H1 (cell line): ENCODE measurements at regions not wholly inside any gene's neighbourhood (a gene's known extent, or its start where the extent isn't known, plus 50 kb on each side); places are given as distances from the start of the nearest gene placed in this dataset.

ENCODE experiments used
- CTCF ChIA-PET: fragments of 300-600 bp; sonication (Branson Sonifier 250); formaldehyde crosslinking; loops from one replicate; lab custom pipeline; 2021; ENCODE audit not compliant: partially characterized antibody; lab: Charles Lee
- POLR2A ChIA-PET: fragments of 300-600 bp; sonication (Branson Sonifier 250); formaldehyde crosslinking; loops from one replicate; lab custom pipeline; 2021; ENCODE audit warnings: inconsistent platforms; ENCODE audit not compliant: partially characterized antibody; lab: Charles Lee
- DNase-seq, 2 experiments: peaks; one replicate each; pipeline versions ENCODE4 v3.0.0 to v3.0.0-alpha.2; 2010 to 2022; ENCODE audit warnings: low spot score in 2 of 2, low read depth in 1 of 2, mixed read lengths in 1 of 2
- FAIRE-seq: peaks from 2 replicates; lab custom pipeline; 2011; peaks lifted over from hg19 to GRCh38; lab: Jason Lieb, UNC
- H2AFZ ChIP-seq: 2 replicates; pipeline ENCODE4 v1.8.1; 2012; ENCODE audit warnings: low read length, inconsistent platforms
- H2AK5ac ChIP-seq: 2 replicates; pipeline ENCODE4 v1.6.1; 2013; ENCODE audit warnings: low read depth, low read length
- H2BK120ac ChIP-seq: replicated peaks from 2 replicates; pipeline ENCODE3; 2013; ENCODE audit warnings: low read depth, low read length, inconsistent platforms
- H2BK12ac ChIP-seq: 2 replicates; pipeline ENCODE4 v1.6.1; 2013; ENCODE audit warnings: low read depth, low read length
- H2BK15ac ChIP-seq: 2 replicates; pipeline ENCODE4 v1.6.1; 2013; ENCODE audit warnings: low read length
- H2BK20ac ChIP-seq: 2 replicates; pipeline ENCODE4 v1.6.1; 2013; ENCODE audit warnings: low read length
- H2BK5ac ChIP-seq: 2 replicates; pipeline ENCODE4 v1.6.1; 2013; ENCODE audit warnings: low read depth, low read length
- H3K14ac ChIP-seq: 2 replicates; pipeline ENCODE4 v1.6.1; 2013; ENCODE audit warnings: inconsistent platforms; ENCODE audit not compliant: insufficient read length
- H3K18ac ChIP-seq: 2 replicates; pipeline ENCODE4 v1.6.1; 2013; ENCODE audit warnings: low read length; ENCODE audit errors: extremely low read depth
- H3K23ac ChIP-seq: 2 replicates; pipeline ENCODE4 v1.6.1; 2013; ENCODE audit warnings: inconsistent platforms; ENCODE audit not compliant: insufficient read length
- H3K23me2 ChIP-seq: 2 replicates; pipeline ENCODE4 v1.6.1; 2013; ENCODE audit warnings: low read depth, low read length
- H3K27ac ChIP-seq: 2 replicates; pipeline ENCODE4 v1.6.1; 2011; ENCODE audit warnings: low read depth, low read length, inconsistent platforms
- H3K27me3 ChIP-seq, 4 experiments: replicated peaks in 1 of 4; 1 replicate in 1 of 4; 2 replicates in 3 of 4; pipeline versions ENCODE4 v1.6.1 to v1.8.1; 2011 to 2013; ENCODE audit warnings: low read length in 3 of 4, mild to moderate bottlenecking in 3 of 4, inconsistent platforms in 2 of 4, mixed read lengths in 2 of 4, moderate library complexity in 1 of 4; ENCODE audit not compliant: control insufficient read depth in 3 of 4, insufficient read depth in 3 of 4; ENCODE audit errors: extremely low read depth in 1 of 4
- H3K36me3 ChIP-seq, 4 experiments: 2 replicates each; pipeline versions ENCODE4 v1.6.1 to v1.8.1; 2011 to 2013; ENCODE audit warnings: mild to moderate bottlenecking in 4 of 4, low read length in 3 of 4, moderate library complexity in 2 of 4, control low read depth in 1 of 4, inconsistent platforms in 1 of 4; ENCODE audit not compliant: insufficient read depth in 4 of 4, control insufficient read depth in 2 of 4
- H3K4ac ChIP-seq: replicated peaks from 2 replicates; pipeline ENCODE3; 2013; ENCODE audit warnings: low read length, low read depth, mixed read lengths, inconsistent platforms; ENCODE audit not compliant: insufficient read length
- H3K4me1 ChIP-seq, 4 experiments: replicated peaks in 1 of 4; 1 replicate in 1 of 4; 2 replicates in 3 of 4; pipeline versions ENCODE4 v1.6.1 to v1.8.1; 2011 to 2013; ENCODE audit warnings: low read length in 3 of 4, inconsistent platforms in 2 of 4, mixed read lengths in 1 of 4; ENCODE audit not compliant: insufficient read depth in 4 of 4, control insufficient read depth in 3 of 4
- H3K4me2 ChIP-seq, 2 experiments: 2 replicates each; pipeline versions ENCODE4 v1.6.1 to v1.8.1; 2011 to 2013; ENCODE audit warnings: low read depth in 2 of 2, low read length in 2 of 2, control low read depth in 1 of 2, inconsistent platforms in 1 of 2, mild to moderate bottlenecking in 1 of 2; ENCODE audit not compliant: insufficient read depth in 1 of 2
- H3K4me3 ChIP-seq, 4 experiments: fragments of 200-600, 300-600 bp in 1 of 4; sonication (generic), shearing (Covaris generic), sonication (Bioruptor Twin) in 1 of 4; 2 replicates each; pipeline versions ENCODE4 v1.5.1 to v1.8.1; 2011 to 2016; ENCODE audit warnings: low read length in 4 of 4, low read depth in 3 of 4, control low read depth in 2 of 4, inconsistent platforms in 2 of 4, mild to moderate bottlenecking in 2 of 4, mixed read lengths in 1 of 4, moderate library complexity in 1 of 4; ENCODE audit not compliant: insufficient read depth in 2 of 4; ENCODE audit errors: extremely low read depth in 1 of 4
- H3K56ac ChIP-seq: replicated peaks from 2 replicates; pipeline ENCODE3; 2013; ENCODE audit warnings: low read depth, mild to moderate bottlenecking, mixed read lengths, low read length, inconsistent platforms; ENCODE audit not compliant: insufficient read length
- H3K79me1 ChIP-seq: 2 replicates; pipeline ENCODE4 v1.6.1; 2013; ENCODE audit warnings: low read depth, low read length, control low read depth
- H3K79me2 ChIP-seq, 2 experiments: 2 replicates each; pipeline versions ENCODE4 v1.6.1 to v1.8.1; 2012 to 2013; ENCODE audit warnings: low read length in 2 of 2, mild to moderate bottlenecking in 2 of 2, inconsistent platforms in 1 of 2; ENCODE audit not compliant: insufficient read depth in 2 of 2, control insufficient read depth in 1 of 2
- H3K9ac ChIP-seq, 4 experiments: replicated peaks in 1 of 4; 1 replicate in 1 of 4; 2 replicates in 3 of 4; pipeline versions ENCODE4 v1.6.1 to v1.8.1; 2011 to 2013; ENCODE audit warnings: low read depth in 3 of 4, low read length in 3 of 4, control low read depth in 2 of 4, mild to moderate bottlenecking in 2 of 4, moderate library complexity in 2 of 4, inconsistent platforms in 1 of 4; ENCODE audit errors: extremely low read depth in 1 of 4
- H3K9me3 ChIP-seq, 2 experiments: 2 replicates each; pipeline versions ENCODE4 v1.6.1 to v1.8.1; 2012 to 2013; ENCODE audit warnings: mild to moderate bottlenecking in 2 of 2, moderate library complexity in 2 of 2, control low read depth in 1 of 2, inconsistent platforms in 1 of 2, low read depth in 1 of 2, low read length in 1 of 2, mixed read lengths in 1 of 2; ENCODE audit not compliant: insufficient read depth in 2 of 2
- H4K20me1 ChIP-seq, 2 experiments: replicated peaks in 1 of 2; 2 replicates each; pipeline versions ENCODE3 to v1.8.1; 2011 to 2013; ENCODE audit warnings: inconsistent platforms in 2 of 2, low read length in 2 of 2, mild to moderate bottlenecking in 1 of 2; ENCODE audit not compliant: insufficient read depth in 2 of 2, control insufficient read depth in 1 of 2
- H4K5ac ChIP-seq: 2 replicates; pipeline ENCODE4 v1.6.1; 2013; ENCODE audit warnings: low read length, low read depth, mixed read lengths, inconsistent platforms; ENCODE audit not compliant: insufficient read length
- H4K8ac ChIP-seq: 2 replicates; pipeline ENCODE4 v1.8.0; 2013; ENCODE audit warnings: mild to moderate bottlenecking, moderate library complexity, low read length, inconsistent platforms; ENCODE audit not compliant: insufficient read depth; ENCODE audit errors: extremely low read depth
- H4K91ac ChIP-seq: replicated peaks from 2 replicates; pipeline ENCODE3; 2013; ENCODE audit warnings: low read length, mixed read lengths, inconsistent platforms; ENCODE audit not compliant: insufficient read length
- BCL11A ChIP-seq, 2 experiments: IDR thresholded peaks; one replicate each; pipeline ENCODE4 v1.6.1; 2011; ENCODE audit warnings: low read depth in 2 of 2, low read length in 2 of 2, mild to moderate bottlenecking in 2 of 2
- CBX5 ChIP-seq: fragments of 300-800, 300-1000 bp; sonication (generic); IDR thresholded peaks from 2 replicates; pipeline ENCODE4 v1.7.1; 2016; ENCODE audit warnings: antibody characterized with exemption, low read length, low read depth
- CBX8 ChIP-seq: fragments of 300-800, 300-1000 bp; sonication (generic); IDR thresholded peaks from 2 replicates; pipeline ENCODE4 v1.7.1; 2016; ENCODE audit warnings: low read depth, low read length, borderline replicate concordance
- EZH2 ChIP-seq: fragments of 200-600 bp; sonication (generic); IDR thresholded peaks from 2 replicates; pipeline ENCODE4 v1.7.1; 2012; ENCODE audit warnings: low read depth, mild to moderate bottlenecking, moderate library complexity, low read length, inconsistent platforms; ENCODE audit not compliant: severe bottlenecking
- KDM5A ChIP-seq: fragments of 200-600 bp; IDR thresholded peaks from 2 replicates; pipeline ENCODE4 v1.7.1; 2012; ENCODE audit warnings: mild to moderate bottlenecking, low read length, inconsistent platforms, mixed read lengths
- PHF8 ChIP-seq: fragments of 200-600 bp; sonication (generic); conservative IDR thresholded peaks from 2 replicates; pipeline ENCODE4 v1.7.1; 2012; ENCODE audit warnings: low read depth, mild to moderate bottlenecking, inconsistent platforms, low read length, moderate library complexity
- SP1 ChIP-seq: IDR thresholded peaks from 2 replicates; pipeline ENCODE4 v1.6.1; 2011; ENCODE audit warnings: low read depth, low read length
- TAF1 ChIP-seq: IDR thresholded peaks from 2 replicates; pipeline ENCODE4 v1.6.1; 2011; ENCODE audit warnings: mild to moderate bottlenecking, low read depth, low read length
- TBP ChIP-seq: IDR thresholded peaks from 2 replicates; pipeline ENCODE4 v1.6.1; 2011; ENCODE audit warnings: low read depth, low read length, improper control_type of control experiment
- WGBS, 2 experiments: shearing (Covaris generic) in 1 of 2; methylation state at CpG; one replicate each; pipeline versions ENCODE4 v1.1.6 to v1.1.7; 2013 to 2015; ENCODE audit warnings: low lambda C conversion rate in 2 of 2, mixed read lengths in 2 of 2, inconsistent platforms in 1 of 2, low coverage in 1 of 2, missing lambda C conversion rate in 1 of 2; ENCODE audit not compliant: insufficient replicate concordance in 2 of 2, insufficient coverage in 1 of 2, insufficient read length in 1 of 2; ENCODE audit errors: extremely low coverage in 1 of 2, missing lambda C conversion rate in 1 of 2; 5-methylcytosine and 5-hydroxymethylcytosine counted together

GRCh38 chr13:37277007-37277406 is 171.5 kb upstream of the CSNK1A1L start:
- CTCF ChIA-PET, result no interaction called here
- WGBS, 2 experiments, result 100% methylated on average over 1 of the region's 1 CpG; no CpG with 5 or more reads in 1 of the 2 experiments
- DNase-seq, result no peak

More at GRCh38 chr13:37277007-37277406, 171.5 kb upstream of the CSNK1A1L start:
- Histone ChIP-seq H3K9ac (no peak overlapping the region), H4K20me1 (no peaks in the 10 kb centered on the region), H3K4me3 (no peak overlapping the region), H4K5ac (no peak overlapping the region), H3K4ac (no peak overlapping the region), H2BK12ac (no peak overlapping the region), H3K56ac (no peak overlapping the region), H3K36me3 (no peaks in the 10 kb centered on the region), H2BK20ac (no peak overlapping the region), H3K4me2 (no peak overlapping the region), H2BK5ac (no peak overlapping the region), H2BK120ac (no peak overlapping the region), H2AFZ (no peak overlapping the region), H4K8ac (no peak overlapping the region), H3K18ac (no peak overlapping the region), H2AK5ac (no peak overlapping the region), H3K27ac (no peak overlapping the region)
- no peak for FAIRE-seq
- TF ChIP-seq PHF8 (no peak), CBX5 (no peak), SP1 (no peak), EZH2 (no peak), TAF1 (no peak), CBX8 (no peak), KDM5A (no peak), TBP (no peak), BCL11A (IDR thresholded peaks at IDR 0.05; ENCODE audit: low read depth in 2 of 2, low read length in 2 of 2) (no peak)
- TF ChIP-seq, all 59 proteins: peak for 0
- H3K23me2 ChIP-seq, result no peaks in the 10 kb centered on the region
- no peak overlapping the region for H3K14ac ChIP-seq
- no peaks in the 10 kb centered on the region; a peak in 1 of 7 replicates for H3K27me3 ChIP-seq
- no peak overlapping the region for H4K91ac ChIP-seq
- H3K23ac ChIP-seq, result no peak overlapping the region
- H3K9me3 ChIP-seq, result peaks cover 4 to 6% of the 10 kb centered on the region in 2 experiments; a peak in 2 of 4 replicates
- no peaks in the 10 kb centered on the region for H3K79me2 ChIP-seq
- H3K4me1 ChIP-seq, result no peaks in the 10 kb centered on the region
- no peak overlapping the region for H2BK15ac ChIP-seq
- POLR2A ChIA-PET, result no interaction called here
- H3K79me1 ChIP-seq, result no peaks in the 10 kb centered on the region
